SK-N-MC (cell line): ENCODE measurements at regions not wholly inside any gene's neighbourhood (a gene's known extent, or its start where the extent isn't known, plus 50 kb on each side); places are given as distances from the start of the nearest gene placed in this dataset.

Experiments used
- DNase-seq: peaks from one replicate; pipeline ENCODE4 v3.0.0-alpha.2; 2011; ENCODE audit warnings: low read depth, low spot score
- H3K27ac ChIP-seq: fragments of 200-600 bp; sonication (generic); 2 replicates; pipeline ENCODE4 v1.5.1; 2016; ENCODE audit warnings: mixed run types
- H3K36me3 ChIP-seq: fragments of 200-600 bp; sonication (generic); 2 replicates; pipeline ENCODE4 v1.6.1; 2017; ENCODE audit warnings: antibody characterized with exemption, low read length, mixed read lengths; ENCODE audit not compliant: insufficient read depth
- H3K4me3 ChIP-seq: fragments of 200-600 bp; sonication (generic); 2 replicates; pipeline ENCODE4 v1.5.1; 2016
- H3K9ac ChIP-seq: fragments of 200-600 bp; sonication (generic); 2 replicates; pipeline ENCODE4 v1.8.0; 2017; ENCODE audit warnings: mixed run types, mixed read lengths; ENCODE audit not compliant: insufficient read length
- H3K9me3 ChIP-seq: fragments of 200-600 bp; sonication (generic); 2 replicates; pipeline ENCODE4 v1.6.1; 2017; ENCODE audit warnings: low read depth, mild to moderate bottlenecking, antibody characterized with exemption, low read length, moderate library complexity, mixed read lengths
- EZH2 ChIP-seq: fragments of 200-600 bp; sonication (generic); IDR thresholded peaks from one replicate; pipeline ENCODE4 v1.6.1; 2017; ENCODE audit warnings: antibody characterized with exemption
- FOXP2 ChIP-seq: optimal IDR thresholded peaks from 2 replicates; pipeline ENCODE3; 2011; ENCODE audit warnings: mild to moderate bottlenecking, moderate library complexity; ENCODE audit not compliant: insufficient read depth; ENCODE audit errors: extremely low read length, control extremely low read depth
- POLR2AphosphoS5 ChIP-seq: IDR thresholded peaks from 2 replicates; pipeline ENCODE4 v1.6.1; 2012; ENCODE audit warnings: mild to moderate bottlenecking, low read depth, low read length, borderline replicate concordance

GRCh38 chr12:86698641-86698980 is 442.4 kb upstream of the MGAT4C start:
- Histone ChIP-seq H3K9me3 (no peaks in the 10 kb centered on the region), H3K36me3 (no peaks in the 10 kb centered on the region), H3K9ac (no peak overlapping the region), H3K27ac (peak overlapping the region; percentile 66), H3K4me3 (peak overlapping the region; percentile 55)
- no peak for TF ChIP-seq EZH2
- peak; percentile 42 for DNase-seq

DNA sequence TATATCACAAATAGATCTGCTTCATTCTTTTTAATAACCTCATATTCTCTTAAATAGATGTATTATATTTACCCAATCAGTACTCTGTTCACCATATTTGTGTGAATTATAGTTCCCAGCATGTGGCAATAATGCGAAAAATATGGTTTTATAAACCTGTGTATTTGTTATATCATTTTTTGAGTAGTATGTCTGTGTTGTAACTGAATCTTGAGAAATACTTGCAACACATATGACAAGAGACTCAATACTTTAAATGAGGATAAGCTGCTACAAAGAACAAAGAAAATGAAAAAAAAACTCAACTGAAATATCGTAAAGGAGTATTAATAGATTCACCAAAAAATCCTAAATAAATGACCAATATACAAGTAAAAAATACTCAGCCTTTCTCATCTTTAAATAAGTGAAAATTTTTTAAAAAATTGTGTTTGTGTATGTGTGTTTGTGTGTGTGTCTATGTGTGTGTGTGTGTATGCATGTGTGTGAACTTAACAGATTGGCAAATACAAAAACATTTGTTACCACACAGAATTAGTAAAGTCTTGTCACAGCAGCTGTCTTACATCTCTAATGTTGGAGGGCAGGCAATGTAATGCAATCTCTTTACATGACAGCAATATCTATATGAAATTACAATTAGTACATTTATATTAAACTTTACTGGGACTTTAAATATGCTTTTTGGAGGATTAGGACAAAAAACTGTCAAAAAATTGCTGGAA is 441.9 kb upstream of the MGAT4C start:
- H3K4me3 ChIP-seq = peak overlapping the region; percentile 55
- TF ChIP-seq EZH2 (no peak), FOXP2 (no peak), POLR2AphosphoS5 (no peak)

DNA sequence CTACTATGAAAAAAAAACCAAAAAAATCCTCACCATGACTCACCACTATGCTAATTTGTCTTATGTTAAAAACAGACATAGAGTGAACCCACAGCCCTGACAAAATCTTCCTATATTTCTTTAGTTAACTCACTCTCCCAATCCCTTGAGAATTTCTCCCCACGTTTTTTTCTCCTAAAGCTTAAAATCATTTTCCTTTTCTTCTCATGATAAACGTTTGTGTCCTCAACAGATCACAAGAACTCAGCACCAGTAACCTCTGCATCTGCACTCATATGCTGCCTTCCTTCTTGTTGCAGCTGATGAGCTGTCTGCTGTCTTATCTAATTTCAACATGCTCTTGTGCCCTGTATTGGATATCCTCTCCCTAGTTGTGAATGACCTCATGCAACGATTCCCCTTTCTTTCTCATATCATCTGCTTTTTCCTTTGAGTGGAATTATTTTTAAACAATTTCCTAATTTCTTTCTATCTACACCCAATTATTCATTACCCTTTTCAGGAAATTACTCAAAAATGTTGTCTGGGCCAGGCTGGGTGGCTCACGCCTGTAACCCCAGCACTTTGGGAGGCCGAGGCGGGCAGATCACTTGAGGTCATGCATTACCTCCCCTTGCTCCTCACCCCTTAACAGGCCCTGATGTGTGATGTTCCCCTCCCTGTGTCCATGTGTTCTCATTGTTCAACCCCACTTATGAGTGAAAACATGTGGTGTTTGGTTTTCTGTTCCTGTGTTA is 427.5 kb upstream of the MGAT4C start:
- no peak for DNase-seq
- H3K36me3 ChIP-seq = no peaks in the 10 kb centered on the region
- no peak overlapping the region for H3K27ac ChIP-seq
- no peak overlapping the region for H3K4me3 ChIP-seq
- H3K9ac ChIP-seq = no peak overlapping the region
- no peak for TF ChIP-seq FOXP2
- no peak for TF ChIP-seq POLR2AphosphoS5
- TF ChIP-seq EZH2 = no peak
- no peaks in the 10 kb centered on the region for H3K9me3 ChIP-seq

More for the DNA sequence above, 441.9 kb upstream of the MGAT4C start:
- DNase-seq = no peak
- H3K27ac ChIP-seq = peak overlapping the region; percentile 66
- H3K9ac ChIP-seq = no peak overlapping the region
- H3K9me3 ChIP-seq = no peaks in the 10 kb centered on the region
- no peaks in the 10 kb centered on the region for H3K36me3 ChIP-seq

GRCh38 chr12:86681060-86681459 is 424.9 kb upstream of the MGAT4C start:
- no peaks in the 10 kb centered on the region for H3K9me3 ChIP-seq
- TF ChIP-seq FOXP2 (no peak), POLR2AphosphoS5 (no peak), EZH2 (no peak)
- no peaks in the 10 kb centered on the region for H3K36me3 ChIP-seq
- no peak overlapping the region for H3K4me3 ChIP-seq
- no peak overlapping the region for H3K9ac ChIP-seq
- no peak overlapping the region for H3K27ac ChIP-seq
- DNase-seq = no peak

DNA sequence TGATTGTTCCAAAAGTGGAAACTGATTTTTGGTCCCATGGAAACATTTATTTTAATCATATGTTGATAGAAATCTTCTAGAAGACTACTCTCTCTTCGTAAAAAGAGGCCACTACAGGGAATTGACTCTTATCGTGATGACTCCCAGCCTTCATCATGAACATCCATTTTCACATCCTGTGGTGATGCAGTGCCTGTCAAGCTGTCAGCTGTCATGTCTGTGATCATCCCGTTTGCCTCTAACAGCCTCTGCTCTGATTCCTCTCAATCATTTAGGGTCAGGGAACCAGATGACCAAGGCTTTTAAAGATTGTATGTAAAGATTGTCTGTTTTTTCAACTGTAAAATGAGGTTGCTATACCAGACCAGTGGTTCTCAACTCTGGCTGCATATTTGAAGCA is 419.0 kb upstream of the MGAT4C start:
- no peak for TF ChIP-seq POLR2AphosphoS5
- no peak for TF ChIP-seq FOXP2
- TF ChIP-seq EZH2 = no peak

DNA sequence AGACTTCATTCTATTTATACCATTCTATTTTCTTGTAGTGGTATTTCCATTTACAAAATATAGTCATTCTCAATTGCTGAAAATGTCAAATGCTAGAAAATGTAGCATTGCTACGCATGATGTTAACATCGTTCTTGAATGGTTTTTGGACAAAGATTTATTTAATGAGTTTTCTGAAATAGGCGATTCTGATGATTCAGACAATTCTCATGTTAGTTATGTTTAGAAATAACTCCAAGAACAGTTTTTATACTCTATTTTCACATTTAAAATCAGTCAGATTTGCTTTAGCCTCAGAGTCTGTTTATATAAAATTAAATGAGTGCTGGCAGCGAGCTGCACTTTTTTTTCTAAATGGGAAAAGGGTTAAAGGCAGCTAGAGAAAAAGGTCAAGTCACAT is 414.8 kb upstream of the MGAT4C start:
- no peak overlapping the region for H3K4me3 ChIP-seq
- H3K9me3 ChIP-seq = no peaks in the 10 kb centered on the region
- TF ChIP-seq EZH2 = no peak
- TF ChIP-seq FOXP2 = no peak
- TF ChIP-seq POLR2AphosphoS5 = no peak
- no peak overlapping the region for H3K9ac ChIP-seq
- DNase-seq = no peak
- no peaks in the 10 kb centered on the region for H3K36me3 ChIP-seq
- no peak overlapping the region for H3K27ac ChIP-seq

More for the DNA sequence above, 419.0 kb upstream of the MGAT4C start:
- DNase-seq = no peak
- H3K4me3 ChIP-seq = no peak overlapping the region
- no peak overlapping the region for H3K9ac ChIP-seq
- H3K36me3 ChIP-seq = no peaks in the 10 kb centered on the region
- no peaks in the 10 kb centered on the region for H3K9me3 ChIP-seq
- no peak overlapping the region for H3K27ac ChIP-seq

GRCh38 chr12:86669010-86669409 is 412.8 kb upstream of the MGAT4C start:
- H3K9ac ChIP-seq = no peak overlapping the region
- no peak for DNase-seq
- H3K9me3 ChIP-seq = no peaks in the 10 kb centered on the region
- TF ChIP-seq POLR2AphosphoS5 (no peak), FOXP2 (no peak), EZH2 (no peak)
- no peak overlapping the region for H3K27ac ChIP-seq
- no peaks in the 10 kb centered on the region for H3K36me3 ChIP-seq
- no peak overlapping the region for H3K4me3 ChIP-seq

- no peak overlapping the region for H3K4me3 ChIP-seq
- H3K27ac ChIP-seq = no peak overlapping the region
- no peaks in the 10 kb centered on the region for H3K36me3 ChIP-seq
- TF ChIP-seq EZH2 (no peak), POLR2AphosphoS5 (no peak), FOXP2 (no peak)
- no peak overlapping the region for H3K9ac ChIP-seq
- H3K9me3 ChIP-seq = no peaks in the 10 kb centered on the region
- no peak for DNase-seq
Measured at GRCh38 chr12:86666316-86666715, 410.1 kb upstream of the MGAT4C start.

GRCh38 chr12:86663716-86664115 is 407.5 kb upstream of the MGAT4C start:
- Histone ChIP-seq H3K36me3 (no peaks in the 10 kb centered on the region), H3K4me3 (no peak overlapping the region), H3K9me3 (no peaks in the 10 kb centered on the region), H3K9ac (no peak overlapping the region), H3K27ac (no peak overlapping the region)
- DNase-seq = peak; percentile 55
- TF ChIP-seq FOXP2 (no peak), EZH2 (no peak), POLR2AphosphoS5 (no peak)
